ENCODE measurements at regions not wholly inside any gene's neighbourhood (a gene's known extent, or its start where the extent isn't known, plus 50 kb on each side); places are given as distances from the start of the nearest gene placed in this dataset.

DNA sequence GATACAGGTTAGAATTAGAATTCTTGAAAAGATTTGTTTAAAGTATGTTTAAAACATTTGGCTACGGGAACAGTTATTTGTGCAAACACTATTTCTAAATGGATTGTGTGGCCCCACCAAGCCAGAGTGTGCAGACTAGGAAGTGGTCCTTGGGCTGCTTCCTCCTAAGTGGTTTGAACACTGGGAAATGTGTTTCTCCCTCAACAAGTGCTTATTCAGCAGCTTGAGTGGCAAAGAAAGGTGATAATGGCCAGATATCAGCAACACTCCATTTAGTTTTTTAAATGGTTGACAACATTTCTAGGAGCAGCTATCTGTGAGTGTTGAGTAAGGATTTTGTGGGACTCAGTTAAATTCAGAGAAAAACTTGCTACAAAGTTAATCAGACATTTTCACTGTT, 141.4 kb upstream of the LNX1 start:
- Mint-ChIP-seq H3K27me3 (peaks cover 9% of the 10 kb centered on the region), H3K27ac (ENCODE audit: low read depth) (no peak overlapping the region), H3K4me1 (no peaks in the 10 kb centered on the region), H3K9me3 (no peaks in the 10 kb centered on the region), H3K4me3 (no peak overlapping the region), H3K36me3 (ENCODE audit: insufficient read depth) (no peaks in the 10 kb centered on the region)
- ATAC-seq (replicated peaks; ENCODE audit: extremely low read depth, poor library complexity, severe bottlenecking) (no peak), DNase-seq (ENCODE audit: low spot score in 2 of 2) (no peak)

DNA sequence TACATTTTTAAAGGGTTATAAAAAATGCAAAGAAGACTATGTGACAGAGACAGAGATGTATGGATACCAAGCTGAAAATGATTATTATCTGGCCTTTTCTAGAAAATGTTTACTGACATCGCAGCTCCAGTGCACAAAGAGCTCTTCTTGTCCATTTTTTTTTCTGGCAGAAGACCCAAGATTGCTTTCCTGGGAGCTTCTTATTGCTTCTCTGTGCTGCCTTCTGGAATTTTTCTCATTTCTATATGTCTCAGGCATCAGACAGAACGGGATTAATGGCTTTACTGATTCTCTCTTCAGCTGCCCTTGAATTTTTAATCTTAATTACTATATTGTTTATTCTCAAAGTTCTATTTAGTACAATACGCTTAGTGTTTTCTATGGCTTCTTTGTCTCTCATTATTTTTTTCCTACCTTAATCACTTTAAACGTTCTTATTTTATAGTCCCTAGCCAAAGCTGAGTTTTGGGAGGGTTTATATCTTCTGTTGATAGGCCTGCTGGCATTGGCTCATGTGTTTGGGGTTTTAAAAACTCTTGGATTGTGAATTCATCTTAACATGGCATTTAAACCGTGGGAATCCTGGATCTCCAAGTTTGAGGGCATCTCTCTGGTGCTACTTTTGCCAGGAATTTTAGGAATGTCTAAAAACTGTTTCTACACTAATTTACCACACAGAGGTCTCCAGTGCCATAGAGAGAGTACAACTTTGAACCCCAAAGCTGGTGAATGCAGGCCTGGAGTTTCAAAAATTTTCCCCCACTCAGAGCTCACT, 138.9 kb upstream of the LNX1 start:
- no peaks in the 10 kb centered on the region for H3K9me3 Mint-ChIP-seq
- DNase-seq (ENCODE audit: low spot score in 2 of 2) (no peak), ATAC-seq (replicated peaks; ENCODE audit: extremely low read depth, poor library complexity, severe bottlenecking) (no peak)
- no peaks in the 10 kb centered on the region for H3K27me3 Mint-ChIP-seq
- H3K36me3 Mint-ChIP-seq (ENCODE audit: insufficient read depth): no peaks in the 10 kb centered on the region
- no peak overlapping the region for H3K27ac Mint-ChIP-seq (ENCODE audit: low read depth)
- no peak overlapping the region for H3K4me3 Mint-ChIP-seq
- no peaks in the 10 kb centered on the region for H3K4me1 Mint-ChIP-seq

DNA sequence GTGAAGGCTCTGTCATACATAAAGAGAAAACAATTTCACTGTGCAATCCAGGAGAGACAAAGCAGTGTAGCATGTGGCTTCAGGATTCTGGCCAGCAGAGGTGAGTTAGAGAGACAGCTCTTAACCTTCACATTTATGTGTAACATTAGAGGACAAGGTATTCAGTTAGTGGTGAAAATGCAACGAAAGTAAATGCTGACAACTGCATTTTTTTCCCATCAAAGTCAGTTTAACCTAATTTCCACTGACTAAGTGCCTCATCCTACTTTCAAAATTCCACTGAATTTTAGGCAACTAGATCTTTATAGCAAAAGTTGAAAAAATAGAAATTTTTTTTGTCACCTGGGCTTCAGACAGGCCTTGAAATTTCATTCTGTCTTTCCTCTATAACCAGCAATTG, 130.8 kb upstream of the LNX1 start:
- ATAC-seq (replicated peaks; ENCODE audit: extremely low read depth, poor library complexity, severe bottlenecking) (no peak), DNase-seq (ENCODE audit: low spot score in 2 of 2) (no peak)
- Mint-ChIP-seq H3K36me3 (ENCODE audit: insufficient read depth) (no peaks in the 10 kb centered on the region), H3K27me3 (peaks cover 32% of the 10 kb centered on the region), H3K9me3 (no peaks in the 10 kb centered on the region), H3K4me3 (no peak overlapping the region), H3K4me1 (no peaks in the 10 kb centered on the region), H3K27ac (ENCODE audit: low read depth) (no peak overlapping the region)

DNA sequence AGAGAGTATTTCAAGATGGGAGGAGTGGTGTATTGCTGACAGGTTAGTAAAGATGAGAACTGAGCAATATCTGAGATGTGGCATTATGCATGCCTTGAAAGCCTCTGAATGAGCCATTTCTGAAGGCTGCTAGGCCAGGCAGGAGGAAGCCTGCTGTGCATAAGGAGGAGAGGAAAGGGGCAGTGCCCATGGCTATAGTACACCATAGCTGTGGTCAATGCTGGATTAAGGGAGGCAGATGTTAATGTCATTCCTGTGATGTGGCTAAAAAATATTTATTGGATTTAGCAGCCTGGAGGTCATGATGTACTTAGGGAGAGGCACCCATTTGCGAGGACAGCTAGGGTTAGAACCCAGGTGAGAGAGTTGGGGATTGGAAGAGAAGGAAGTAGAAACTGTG, 130.0 kb upstream of the LNX1 start:
- no peak for DNase-seq (ENCODE audit: low spot score in 2 of 2)
- no peak for ATAC-seq (replicated peaks; ENCODE audit: extremely low read depth, poor library complexity, severe bottlenecking)
- no peaks in the 10 kb centered on the region for H3K9me3 Mint-ChIP-seq
- H3K4me3 Mint-ChIP-seq: no peak overlapping the region
- no peaks in the 10 kb centered on the region for H3K36me3 Mint-ChIP-seq (ENCODE audit: insufficient read depth)
- peaks cover 37% of the 10 kb centered on the region for H3K27me3 Mint-ChIP-seq
- H3K4me1 Mint-ChIP-seq: no peaks in the 10 kb centered on the region
- no peak overlapping the region for H3K27ac Mint-ChIP-seq (ENCODE audit: low read depth)

DNA sequence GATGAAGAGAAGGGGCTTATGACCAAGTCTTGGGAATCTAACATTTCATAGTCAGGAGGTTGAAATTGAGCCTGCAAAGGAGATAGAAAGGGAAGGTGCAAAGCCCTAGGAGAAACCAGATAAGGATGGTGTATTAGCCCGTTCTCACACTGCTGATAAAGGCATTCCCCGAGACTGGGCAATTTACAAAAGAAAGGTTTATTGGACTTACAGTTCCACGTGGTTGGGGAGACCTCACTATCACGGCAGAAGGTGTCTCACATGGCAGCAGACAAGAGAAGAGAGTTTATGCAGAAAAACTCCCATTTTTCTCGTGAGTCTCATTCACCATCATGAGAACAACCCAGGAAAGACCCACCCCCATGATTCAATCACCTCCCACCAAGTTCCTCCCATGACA, 129.5 kb upstream of the LNX1 start:
- DNase-seq (ENCODE audit: low spot score in 2 of 2): no peak
- ATAC-seq (replicated peaks; ENCODE audit: extremely low read depth, poor library complexity, severe bottlenecking): no peak
- H3K27ac Mint-ChIP-seq (ENCODE audit: low read depth): no peak overlapping the region
- no peaks in the 10 kb centered on the region for H3K9me3 Mint-ChIP-seq
- no peak overlapping the region for H3K4me3 Mint-ChIP-seq
- no peaks in the 10 kb centered on the region for H3K36me3 Mint-ChIP-seq (ENCODE audit: insufficient read depth)
- H3K27me3 Mint-ChIP-seq: peaks cover 37% of the 10 kb centered on the region
- no peaks in the 10 kb centered on the region for H3K4me1 Mint-ChIP-seq

DNA sequence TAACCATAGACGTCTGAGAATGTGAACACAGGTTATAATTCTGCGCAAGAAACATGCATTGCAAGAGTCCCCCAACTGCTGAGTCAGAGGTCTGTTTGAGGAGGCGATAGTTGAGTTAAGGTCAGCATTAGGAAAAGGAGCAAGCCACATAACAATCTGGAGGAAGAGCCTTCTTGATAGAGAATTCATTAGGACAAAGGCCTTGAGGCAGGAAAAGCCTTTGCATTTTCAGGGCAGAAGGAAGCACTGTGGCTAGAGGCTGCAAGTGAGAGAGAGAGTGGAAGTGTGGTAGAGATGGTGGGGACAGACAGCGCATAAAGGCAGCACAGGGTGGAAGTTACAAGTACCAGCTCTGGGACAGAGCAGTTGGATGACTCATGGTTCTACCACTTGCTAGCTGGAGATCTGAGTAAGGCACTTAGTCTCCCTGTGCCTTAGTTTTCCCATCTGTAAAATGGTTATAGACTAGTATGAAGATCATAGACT, 125.8 kb upstream of the LNX1 start:
- no peaks in the 10 kb centered on the region for H3K36me3 Mint-ChIP-seq (ENCODE audit: insufficient read depth)
- no peak overlapping the region for H3K27ac Mint-ChIP-seq (ENCODE audit: low read depth)
- no peaks in the 10 kb centered on the region for H3K4me1 Mint-ChIP-seq
- DNase-seq (ENCODE audit: low spot score in 2 of 2) (no peak), ATAC-seq (replicated peaks; ENCODE audit: extremely low read depth, poor library complexity, severe bottlenecking) (no peak)
- H3K9me3 Mint-ChIP-seq: no peaks in the 10 kb centered on the region
- H3K27me3 Mint-ChIP-seq: peaks cover 23% of the 10 kb centered on the region
- no peak overlapping the region for H3K4me3 Mint-ChIP-seq

DNA sequence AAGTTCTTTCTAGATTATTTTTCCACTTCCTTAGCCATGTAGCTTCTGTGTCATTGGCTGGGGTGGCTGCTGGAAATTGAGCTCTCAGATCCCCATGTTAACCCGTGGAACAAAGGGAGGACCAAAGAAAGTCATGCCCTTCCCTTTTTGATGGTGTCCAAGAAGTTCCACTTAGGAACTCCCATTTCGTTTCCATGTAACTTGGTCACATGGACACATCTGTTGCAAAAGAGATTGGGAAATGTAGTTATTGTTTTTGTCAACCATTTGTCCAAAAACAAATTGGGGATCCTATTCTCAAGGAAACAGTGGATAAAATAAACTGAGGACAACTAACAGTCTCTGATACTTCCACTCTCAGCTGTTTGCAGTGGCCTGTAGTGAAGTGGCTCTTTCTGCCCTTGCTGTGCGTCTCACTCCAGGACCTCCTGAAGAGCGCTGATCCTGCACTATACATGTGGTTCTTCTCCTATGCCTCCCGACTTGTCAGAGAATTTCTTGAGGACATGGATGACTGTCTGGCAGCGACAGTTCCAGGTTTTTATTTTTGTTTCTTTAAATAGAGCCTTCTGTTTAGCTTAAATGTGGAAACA, 125.3 kb upstream of the LNX1 start:
- DNase-seq (ENCODE audit: low spot score in 2 of 2) (no peak), ATAC-seq (replicated peaks; ENCODE audit: extremely low read depth, poor library complexity, severe bottlenecking) (no peak)
- Mint-ChIP-seq H3K9me3 (no peaks in the 10 kb centered on the region), H3K4me3 (no peak overlapping the region), H3K4me1 (no peaks in the 10 kb centered on the region), H3K27ac (ENCODE audit: low read depth) (no peak overlapping the region), H3K27me3 (peaks cover 23% of the 10 kb centered on the region), H3K36me3 (ENCODE audit: insufficient read depth) (no peaks in the 10 kb centered on the region)

DNA sequence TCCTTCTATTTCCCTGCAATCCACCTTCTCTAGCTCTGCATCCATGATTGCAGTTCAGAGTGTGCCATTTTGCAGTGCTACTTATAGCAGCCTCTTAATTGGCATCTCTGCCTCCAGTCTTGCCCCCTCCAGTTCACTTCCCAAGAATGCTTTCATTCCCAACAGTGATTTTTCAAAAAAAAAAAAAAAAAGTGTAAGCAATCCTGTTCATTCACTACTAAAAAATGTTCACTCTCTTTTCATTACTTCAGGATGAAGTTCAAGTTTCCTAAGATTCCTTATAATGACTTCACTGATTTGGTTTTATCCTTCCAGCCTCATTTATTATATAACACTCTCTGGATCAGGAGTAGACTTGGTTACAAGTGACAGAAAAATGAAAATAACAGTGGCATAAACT, 124.7 kb upstream of the LNX1 start:
- Mint-ChIP-seq H3K9me3 (no peaks in the 10 kb centered on the region), H3K4me1 (no peaks in the 10 kb centered on the region), H3K4me3 (no peak overlapping the region), H3K36me3 (ENCODE audit: insufficient read depth) (no peaks in the 10 kb centered on the region), H3K27me3 (peaks cover 23% of the 10 kb centered on the region), H3K27ac (ENCODE audit: low read depth) (no peak overlapping the region)
- no peak for DNase-seq (ENCODE audit: low spot score in 2 of 2)
- ATAC-seq (replicated peaks; ENCODE audit: extremely low read depth, poor library complexity, severe bottlenecking): no peak

DNA sequence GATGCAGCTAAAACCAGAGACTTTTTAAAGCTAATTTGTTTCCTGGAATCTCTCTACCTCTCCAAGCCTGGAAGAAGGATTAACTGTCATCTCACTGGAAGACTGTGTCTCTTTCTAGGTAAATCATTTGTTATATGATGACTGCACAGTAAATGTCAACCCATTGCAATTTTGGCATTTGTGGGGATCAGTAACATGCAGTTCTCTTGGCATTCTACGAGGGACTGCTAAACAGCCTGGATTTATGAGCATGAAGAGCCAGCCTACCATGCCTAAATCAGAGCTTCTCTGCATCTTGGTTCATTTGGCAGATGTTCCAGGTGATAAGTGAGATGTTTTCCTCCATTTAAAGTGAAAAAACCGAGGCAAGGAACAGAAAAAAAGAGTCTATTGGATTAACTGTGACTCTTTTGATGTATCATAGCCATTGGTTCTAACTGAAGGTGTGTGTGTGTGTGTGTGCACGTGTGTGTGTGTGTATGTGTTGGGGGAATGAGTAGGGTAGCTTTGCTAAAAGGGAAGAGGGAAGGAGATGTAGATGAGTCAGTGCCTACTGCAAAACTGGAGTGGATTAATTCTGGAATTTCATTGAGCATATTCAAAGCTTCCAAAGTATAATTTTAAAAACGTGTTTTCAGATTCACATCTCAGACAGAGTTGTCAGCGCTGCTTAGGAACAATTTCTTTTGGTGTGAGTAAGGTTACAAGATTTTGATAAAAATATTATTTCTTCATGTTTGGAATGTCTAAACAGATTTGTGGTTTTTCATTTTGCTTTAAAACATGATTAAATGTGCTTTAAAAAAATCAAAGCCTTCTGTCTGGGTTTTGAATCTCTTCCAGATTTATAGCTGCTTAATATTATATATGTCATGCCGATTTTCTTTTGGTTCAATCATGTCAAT, 123.2 kb upstream of the LNX1 start:
- DNase-seq (ENCODE audit: low spot score in 2 of 2) (no peak), ATAC-seq (replicated peaks; ENCODE audit: extremely low read depth, poor library complexity, severe bottlenecking) (no peak)
- Mint-ChIP-seq H3K27me3 (peaks cover 10% of the 10 kb centered on the region), H3K9me3 (no peaks in the 10 kb centered on the region), H3K4me3 (no peak overlapping the region), H3K4me1 (no peaks in the 10 kb centered on the region), H3K27ac (ENCODE audit: low read depth) (no peak overlapping the region), H3K36me3 (ENCODE audit: insufficient read depth) (no peaks in the 10 kb centered on the region)

DNA sequence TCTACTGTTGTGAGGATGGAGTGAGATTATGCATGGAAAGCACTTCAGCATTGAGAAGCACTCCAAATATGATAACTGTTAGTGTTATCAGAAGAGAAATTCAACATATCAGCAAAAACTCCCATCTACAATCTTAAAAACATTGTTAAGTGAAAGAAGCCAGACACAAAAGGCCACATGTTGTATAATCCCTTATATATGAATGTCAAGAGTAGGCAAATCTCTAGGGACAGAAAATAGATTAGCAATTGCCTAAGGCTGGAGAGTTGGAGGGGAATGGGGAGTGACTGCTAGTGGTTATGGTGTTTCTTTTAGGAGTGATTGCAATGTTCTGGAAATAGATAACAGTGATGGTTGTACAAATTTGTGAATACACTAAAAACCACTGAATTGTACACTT, 122.5 kb upstream of the LNX1 start:
- DNase-seq (ENCODE audit: low spot score in 2 of 2) (no peak), ATAC-seq (replicated peaks; ENCODE audit: extremely low read depth, poor library complexity, severe bottlenecking) (no peak)
- peaks cover 11% of the 10 kb centered on the region for H3K27me3 Mint-ChIP-seq
- H3K9me3 Mint-ChIP-seq: no peaks in the 10 kb centered on the region
- no peak overlapping the region for H3K4me3 Mint-ChIP-seq
- no peaks in the 10 kb centered on the region for H3K4me1 Mint-ChIP-seq
- no peaks in the 10 kb centered on the region for H3K36me3 Mint-ChIP-seq (ENCODE audit: insufficient read depth)
- no peak overlapping the region for H3K27ac Mint-ChIP-seq (ENCODE audit: low read depth)

DNA sequence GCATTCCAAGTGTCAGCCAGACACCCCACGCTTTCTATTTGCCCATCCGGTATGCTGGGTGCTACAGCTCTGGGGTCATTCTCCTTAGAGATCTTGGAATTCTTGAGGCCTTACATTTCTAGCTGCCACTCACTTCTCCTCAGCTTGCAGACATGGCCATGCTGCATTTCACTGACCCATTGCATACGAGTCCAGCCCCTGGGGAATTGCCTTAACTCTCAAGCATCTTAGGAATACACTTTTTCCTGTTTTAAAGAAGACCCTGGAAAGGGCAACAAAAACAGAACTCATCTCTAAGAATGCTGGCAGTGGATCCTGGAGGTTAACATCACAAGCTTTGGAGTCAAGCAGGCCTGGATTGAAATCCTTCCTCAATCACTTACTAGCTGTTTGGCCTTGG, 122.0 kb upstream of the LNX1 start:
- ATAC-seq (replicated peaks; ENCODE audit: extremely low read depth, poor library complexity, severe bottlenecking): no peak
- Mint-ChIP-seq H3K4me3 (no peak overlapping the region), H3K4me1 (no peaks in the 10 kb centered on the region), H3K9me3 (no peaks in the 10 kb centered on the region), H3K36me3 (ENCODE audit: insufficient read depth) (no peaks in the 10 kb centered on the region), H3K27ac (ENCODE audit: low read depth) (no peak overlapping the region), H3K27me3 (peaks cover 16% of the 10 kb centered on the region)
- no peak for DNase-seq (ENCODE audit: low spot score in 2 of 2)

DNA sequence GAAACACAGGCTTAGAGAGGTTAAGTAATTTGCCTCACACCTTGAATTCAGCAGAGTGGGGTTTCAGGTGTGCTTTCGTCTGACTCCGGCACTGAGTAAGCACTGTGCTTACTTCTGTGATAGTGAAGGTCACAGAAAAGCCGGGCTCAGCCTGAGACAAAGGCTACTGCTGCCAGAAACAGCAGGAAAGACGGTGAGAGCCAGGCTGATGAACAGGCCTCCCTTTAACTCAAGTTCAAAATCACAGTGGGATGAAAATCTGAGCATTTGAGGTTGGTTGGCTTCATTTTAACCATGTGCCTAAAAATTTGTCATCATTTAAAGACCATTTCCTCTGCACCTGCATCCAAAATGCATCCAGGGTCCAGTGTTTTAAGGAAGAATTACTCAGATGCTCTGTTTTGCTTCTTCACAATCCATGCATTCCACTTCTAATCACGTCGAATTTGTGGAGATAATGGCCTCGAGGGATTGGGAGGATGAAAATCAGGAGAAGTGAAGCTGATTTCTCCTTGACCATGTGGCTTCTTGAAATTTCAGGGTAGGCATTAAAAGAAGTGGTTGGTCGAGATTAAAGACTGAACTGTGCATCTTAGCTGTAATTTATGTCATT, 121.2 kb upstream of the LNX1 start:
- DNase-seq (ENCODE audit: low spot score in 2 of 2): no peak
- H3K27ac Mint-ChIP-seq (ENCODE audit: low read depth): no peak overlapping the region
- no peaks in the 10 kb centered on the region for H3K36me3 Mint-ChIP-seq (ENCODE audit: insufficient read depth)
- no peaks in the 10 kb centered on the region for H3K4me1 Mint-ChIP-seq
- no peak overlapping the region for H3K4me3 Mint-ChIP-seq
- ATAC-seq (replicated peaks; ENCODE audit: extremely low read depth, poor library complexity, severe bottlenecking): no peak
- H3K9me3 Mint-ChIP-seq: no peaks in the 10 kb centered on the region
- H3K27me3 Mint-ChIP-seq: peaks cover 23% of the 10 kb centered on the region

Measured in central memory CD8-positive, alpha-beta T cell (primary cell).